OCI-LY1 (cell line): ENCODE measurements at regions not wholly inside any gene's neighbourhood (a gene's known extent, or its start where the extent isn't known, plus 50 kb on each side); places are given as distances from the start of the nearest gene placed in this dataset.

Experiments used
- EZH2 ChIP-seq: fragments of 200-600 bp; sonication (generic), shearing (Covaris generic); IDR thresholded peaks from 2 replicates; pipeline ENCODE4 v1.8.0; 2017; ENCODE audit warnings: borderline replicate concordance, mixed run types, mild to moderate bottlenecking, antibody characterized with exemption, low read length, moderate library complexity, mixed read lengths
- TF ChIP-seq, protein P1 (sequence below): fragments of 200-600 bp; sonication (generic), shearing (Covaris generic); IDR thresholded peaks from 2 replicates; pipeline ENCODE4 v1.5.1; 2017; ENCODE audit warnings: mild to moderate bottlenecking, antibody characterized with exemption, low read length, moderate library complexity, mixed read lengths

DNA sequence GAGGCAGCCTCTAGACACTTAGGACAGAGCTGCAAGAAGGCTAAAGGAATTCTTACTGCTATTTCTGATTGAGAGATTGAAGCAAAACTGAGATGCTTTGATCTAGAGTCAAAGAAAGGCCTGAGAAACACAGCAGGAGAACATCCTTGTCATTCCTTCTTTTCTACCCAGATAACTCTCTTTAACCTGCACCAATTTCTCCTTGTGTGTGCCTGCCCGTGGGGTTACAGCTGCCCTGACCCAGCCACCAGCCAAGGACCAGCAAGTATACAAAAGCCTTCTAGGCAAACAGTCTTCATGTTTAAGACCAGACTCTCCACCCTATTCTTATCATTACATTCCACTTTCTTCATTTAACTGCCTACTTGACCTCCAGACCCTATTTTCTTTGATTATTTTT is 81.7 kb upstream of the PRB2 start:
- TF ChIP-seq, protein P1, sequence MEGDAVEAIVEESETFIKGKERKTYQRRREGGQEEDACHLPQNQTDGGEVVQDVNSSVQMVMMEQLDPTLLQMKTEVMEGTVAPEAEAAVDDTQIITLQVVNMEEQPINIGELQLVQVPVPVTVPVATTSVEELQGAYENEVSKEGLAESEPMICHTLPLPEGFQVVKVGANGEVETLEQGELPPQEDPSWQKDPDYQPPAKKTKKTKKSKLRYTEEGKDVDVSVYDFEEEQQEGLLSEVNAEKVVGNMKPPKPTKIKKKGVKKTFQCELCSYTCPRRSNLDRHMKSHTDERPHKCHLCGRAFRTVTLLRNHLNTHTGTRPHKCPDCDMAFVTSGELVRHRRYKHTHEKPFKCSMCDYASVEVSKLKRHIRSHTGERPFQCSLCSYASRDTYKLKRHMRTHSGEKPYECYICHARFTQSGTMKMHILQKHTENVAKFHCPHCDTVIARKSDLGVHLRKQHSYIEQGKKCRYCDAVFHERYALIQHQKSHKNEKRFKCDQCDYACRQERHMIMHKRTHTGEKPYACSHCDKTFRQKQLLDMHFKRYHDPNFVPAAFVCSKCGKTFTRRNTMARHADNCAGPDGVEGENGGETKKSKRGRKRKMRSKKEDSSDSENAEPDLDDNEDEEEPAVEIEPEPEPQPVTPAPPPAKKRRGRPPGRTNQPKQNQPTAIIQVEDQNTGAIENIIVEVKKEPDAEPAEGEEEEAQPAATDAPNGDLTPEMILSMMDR, result no peak
- TF ChIP-seq EZH2, result no peak
